ENCODE measurements at regions not wholly inside any gene's neighbourhood (a gene's known extent, or its start where the extent isn't known, plus 50 kb on each side); places are given as distances from the start of the nearest gene placed in this dataset.

GRCh38 chr17:73983621-73984400 lies 219.7 kb upstream of the RPL38 start:
- DNase-seq (ENCODE audit: low read depth in 2 of 2): no peak

GRCh38 chr17:73984941-73985340 lies 218.5 kb upstream of the RPL38 start:
- no peak for DNase-seq (ENCODE audit: low read depth in 2 of 2)

GRCh38 chr17:73985466-73986015 lies 217.9 kb upstream of the RPL38 start:
- no peak for DNase-seq (ENCODE audit: low read depth in 2 of 2)

- DNase-seq (ENCODE audit: low read depth in 2 of 2): no peak
These were observed 216.8 kb upstream of the RPL38 start for GRCh38 chr17:73986641-73987177.

GRCh38 chr17:73987395-73987794 lies 216.1 kb upstream of the RPL38 start:
- no peak for DNase-seq (ENCODE audit: low read depth in 2 of 2)

- DNase-seq (ENCODE audit: low read depth in 2 of 2): no peak
These were observed 215.5 kb upstream of the RPL38 start for GRCh38 chr17:73987845-73988509.

GRCh38 chr17:73989671-73990070 lies 213.8 kb upstream of the RPL38 start:
- no peak for DNase-seq (ENCODE audit: low read depth in 2 of 2)

- DNase-seq (ENCODE audit: low read depth in 2 of 2): no peak
These were observed 213.2 kb upstream of the RPL38 start for GRCh38 chr17:73990290-73990689.

GRCh38 chr17:73991260-73991659 lies 212.2 kb upstream of the RPL38 start:
- no peak for DNase-seq (ENCODE audit: low read depth in 2 of 2)

GRCh38 chr17:73994946-73995345 lies 208.5 kb upstream of the RPL38 start:
- DNase-seq (ENCODE audit: low read depth in 2 of 2): no peak

GRCh38 chr17:73997059-73997458 lies 206.4 kb upstream of the RPL38 start:
- no peak for DNase-seq (ENCODE audit: low read depth in 2 of 2)

GRCh38 chr17:73998249-73998648 lies 205.2 kb upstream of the RPL38 start:
- no peak for DNase-seq (ENCODE audit: low read depth in 2 of 2)

GRCh38 chr17:73998653-73999645 lies 204.5 kb upstream of the RPL38 start:
- DNase-seq (ENCODE audit: low read depth in 2 of 2): peak; percentile 19 to 20

GRCh38 chr17:74001145-74001544 lies 202.3 kb upstream of the RPL38 start:
- DNase-seq (ENCODE audit: low read depth in 2 of 2): no peak

GRCh38 chr17:74002241-74002640 lies 201.2 kb upstream of the RPL38 start:
- no peak for DNase-seq (ENCODE audit: low read depth in 2 of 2)

- DNase-seq (ENCODE audit: low read depth in 2 of 2): no peak
These were observed 199.4 kb upstream of the RPL38 start for GRCh38 chr17:74004056-74004455.

- DNase-seq (ENCODE audit: low read depth in 2 of 2): no peak
These were observed 197.7 kb upstream of the RPL38 start for GRCh38 chr17:74005790-74006189.

- DNase-seq (ENCODE audit: low read depth in 2 of 2): no peak
These were observed 197.1 kb upstream of the RPL38 start for GRCh38 chr17:74006371-74006770.

- no peak for DNase-seq (ENCODE audit: low read depth in 2 of 2)
These were observed 195.3 kb upstream of the RPL38 start for GRCh38 chr17:74008196-74008595.

- DNase-seq (ENCODE audit: low read depth in 2 of 2): no peak
These were observed 194.3 kb upstream of the RPL38 start for GRCh38 chr17:74009056-74009625.

- DNase-seq (ENCODE audit: low read depth in 2 of 2): no peak
These were observed 192.6 kb upstream of the RPL38 start for GRCh38 chr17:74010903-74011302.

All from stimulated activated CD4-positive, alpha-beta T cell treated with anti-CD3 and anti-CD28 coated beads, Interleukin-1b, Interleukin-23, amount 100 ng/mL, for 1 hour (primary cell).